AG08395 (cell line): ENCODE measurements at regions not wholly inside any gene's neighbourhood (a gene's known extent, or its start where the extent isn't known, plus 50 kb on each side); places are given as distances from the start of the nearest gene placed in this dataset.
A peak's percentile ranks its signal among the peaks of the same experiment; 100 is the strongest.
"Not testable (repeated sequence)": the region's sequence is repeated elsewhere in the genome, so short reads cannot be mapped to it uniquely, and the experiment has no call there.

Experiments
- DNase-seq: peaks from one replicate; pipeline ENCODE4 v3.0.0; 2012; ENCODE audit warnings: mixed read lengths, low spot score

- peak; percentile 52 for DNase-seq
Measured at GRCh38 chr16:21534561-21534960, 64.8 kb upstream of the METTL9 start.

- not testable (repeated sequence) for DNase-seq
Measured at GRCh38 chr16:21535201-21535600, 64.2 kb upstream of the METTL9 start.

- not testable (repeated sequence) for DNase-seq
Measured at GRCh38 chr16:21536740-21537139, 62.6 kb upstream of the METTL9 start.

GRCh38 chr16:21537598-21537997, 61.8 kb upstream of the METTL9 start:
- DNase-seq, result not testable (repeated sequence)

GRCh38 chr16:21539107-21539618, 60.2 kb upstream of the METTL9 start:
- not testable (repeated sequence) for DNase-seq

- not testable (repeated sequence) for DNase-seq
Measured at GRCh38 chr16:21540770-21541433, 58.5 kb upstream of the METTL9 start.

- not testable (repeated sequence) for DNase-seq
Measured at GRCh38 chr16:21541611-21542051, 57.7 kb upstream of the METTL9 start.

GRCh38 chr16:21542075-21542474, 57.3 kb upstream of the METTL9 start:
- DNase-seq, result not testable (repeated sequence)

- DNase-seq, result not testable (repeated sequence)
Measured at GRCh38 chr16:21542491-21543124, 56.8 kb upstream of the METTL9 start.

GRCh38 chr16:21543151-21543836, 56.1 kb upstream of the METTL9 start:
- not testable (repeated sequence) for DNase-seq

GRCh38 chr16:21545664-21546326, 53.6 kb upstream of the METTL9 start:
- not testable (repeated sequence) for DNase-seq

- DNase-seq, result not testable (repeated sequence)
Measured at GRCh38 chr16:21549396-21549795, 50.0 kb upstream of the METTL9 start.
